VCaP (cell line): ENCODE measurements at regions not wholly inside any gene's neighbourhood (a gene's known extent, or its start where the extent isn't known, plus 50 kb on each side); places are given as distances from the start of the nearest gene placed in this dataset.

Experiments used
- H3K27ac ChIP-seq: fragments of 450-650 bp; 2 replicates; pipeline ENCODE4 v1.5.1; 2017
- TF ChIP-seq, protein P1 (sequence below): fragments of 450-650 bp; conservative IDR thresholded peaks from 2 replicates; pipeline ENCODE4 v1.5.1; 2017; ENCODE audit warnings: mild to moderate bottlenecking, moderate library complexity

DNA sequence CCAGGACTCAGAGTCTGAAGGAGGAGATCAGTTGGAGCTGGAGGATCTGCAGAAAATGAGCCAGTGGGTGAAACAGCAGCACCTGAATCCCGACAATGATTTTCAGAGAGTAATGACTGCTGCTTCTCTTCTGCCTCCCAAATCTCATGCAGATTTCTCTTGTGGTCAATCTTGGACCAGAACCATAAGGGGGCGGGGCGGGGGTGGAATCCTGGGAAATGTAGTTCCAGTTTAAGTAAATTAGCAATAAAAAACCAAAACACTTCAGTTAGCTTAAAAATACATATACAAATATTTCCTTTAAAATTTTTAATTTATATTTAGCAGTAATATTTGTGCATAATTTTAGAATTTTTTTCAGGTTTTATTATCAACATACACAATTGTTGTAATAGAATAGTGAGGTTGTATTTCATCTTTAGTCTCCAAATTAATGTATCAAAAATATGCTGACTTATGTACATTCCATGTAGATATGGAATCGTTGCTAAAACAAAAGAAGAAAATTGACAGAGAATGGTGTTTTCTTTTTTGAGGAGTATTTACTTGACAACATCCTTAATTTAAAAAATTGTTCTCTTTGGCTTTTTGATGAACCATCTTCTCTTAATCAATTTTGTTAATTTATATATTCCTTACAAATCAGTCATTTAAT, 223.5 kb upstream of the SYT10 start:
- no peak overlapping the region for H3K27ac ChIP-seq
- TF ChIP-seq, protein P1, sequence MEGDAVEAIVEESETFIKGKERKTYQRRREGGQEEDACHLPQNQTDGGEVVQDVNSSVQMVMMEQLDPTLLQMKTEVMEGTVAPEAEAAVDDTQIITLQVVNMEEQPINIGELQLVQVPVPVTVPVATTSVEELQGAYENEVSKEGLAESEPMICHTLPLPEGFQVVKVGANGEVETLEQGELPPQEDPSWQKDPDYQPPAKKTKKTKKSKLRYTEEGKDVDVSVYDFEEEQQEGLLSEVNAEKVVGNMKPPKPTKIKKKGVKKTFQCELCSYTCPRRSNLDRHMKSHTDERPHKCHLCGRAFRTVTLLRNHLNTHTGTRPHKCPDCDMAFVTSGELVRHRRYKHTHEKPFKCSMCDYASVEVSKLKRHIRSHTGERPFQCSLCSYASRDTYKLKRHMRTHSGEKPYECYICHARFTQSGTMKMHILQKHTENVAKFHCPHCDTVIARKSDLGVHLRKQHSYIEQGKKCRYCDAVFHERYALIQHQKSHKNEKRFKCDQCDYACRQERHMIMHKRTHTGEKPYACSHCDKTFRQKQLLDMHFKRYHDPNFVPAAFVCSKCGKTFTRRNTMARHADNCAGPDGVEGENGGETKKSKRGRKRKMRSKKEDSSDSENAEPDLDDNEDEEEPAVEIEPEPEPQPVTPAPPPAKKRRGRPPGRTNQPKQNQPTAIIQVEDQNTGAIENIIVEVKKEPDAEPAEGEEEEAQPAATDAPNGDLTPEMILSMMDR: no peak

GRCh38 chr12:33669349-33669748, 229.7 kb upstream of the SYT10 start:
- no peak overlapping the region for H3K27ac ChIP-seq
- TF ChIP-seq, protein P1: no peak

- H3K27ac ChIP-seq: no peak overlapping the region
- TF ChIP-seq, protein P1: no peak
These were observed 230.7 kb upstream of the SYT10 start for GRCh38 chr12:33670284-33670683.

- TF ChIP-seq, protein P1: no peak
- no peak overlapping the region for H3K27ac ChIP-seq
These were observed 232.1 kb upstream of the SYT10 start for GRCh38 chr12:33671676-33672075.

DNA sequence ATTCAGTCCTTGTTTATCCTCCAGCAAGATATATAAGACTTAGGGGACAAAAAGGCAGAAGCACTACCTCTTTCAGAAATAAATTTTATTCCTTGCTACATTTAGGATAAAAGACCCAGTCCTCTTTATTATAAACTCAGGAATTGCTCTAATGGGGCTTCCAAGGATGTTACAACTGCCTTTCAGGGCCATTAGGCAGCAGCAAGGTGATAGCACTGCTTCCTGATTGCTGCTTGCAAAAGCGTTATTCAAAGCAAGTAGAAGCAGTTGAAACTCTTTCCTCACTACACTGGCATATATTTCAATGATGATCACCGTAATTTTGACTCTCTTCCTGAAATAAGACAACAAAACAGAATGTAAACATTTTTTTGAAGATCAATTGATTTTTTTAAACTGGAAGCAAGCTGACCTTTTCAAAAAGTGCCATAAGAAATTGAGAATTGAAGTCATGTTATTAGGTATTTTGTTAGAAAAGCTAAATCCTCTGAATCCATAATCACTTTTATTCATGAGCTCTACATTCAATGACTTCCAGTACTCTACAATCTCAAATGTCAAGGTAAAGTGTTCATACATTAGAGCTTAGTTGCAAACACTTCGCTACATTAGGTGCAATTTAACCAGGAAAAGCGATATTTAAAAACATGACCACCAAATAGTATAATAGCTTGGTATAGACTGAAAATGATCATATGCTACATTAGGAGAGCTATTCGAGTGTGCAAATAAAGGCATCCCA, 233.4 kb upstream of the SYT10 start:
- TF ChIP-seq, protein P1: no peak
- H3K27ac ChIP-seq: no peak overlapping the region

- TF ChIP-seq, protein P1: no peak
- no peak overlapping the region for H3K27ac ChIP-seq
These were observed 237.2 kb upstream of the SYT10 start for GRCh38 chr12:33676866-33677265.

- TF ChIP-seq, protein P1: no peak
- no peak overlapping the region for H3K27ac ChIP-seq
These were observed 238.8 kb upstream of the SYT10 start for GRCh38 chr12:33678221-33678964.
